ENCODE measurements at regions not wholly inside any gene's neighbourhood (a gene's known extent, or its start where the extent isn't known, plus 50 kb on each side); places are given as distances from the start of the nearest gene placed in this dataset.

DNA sequence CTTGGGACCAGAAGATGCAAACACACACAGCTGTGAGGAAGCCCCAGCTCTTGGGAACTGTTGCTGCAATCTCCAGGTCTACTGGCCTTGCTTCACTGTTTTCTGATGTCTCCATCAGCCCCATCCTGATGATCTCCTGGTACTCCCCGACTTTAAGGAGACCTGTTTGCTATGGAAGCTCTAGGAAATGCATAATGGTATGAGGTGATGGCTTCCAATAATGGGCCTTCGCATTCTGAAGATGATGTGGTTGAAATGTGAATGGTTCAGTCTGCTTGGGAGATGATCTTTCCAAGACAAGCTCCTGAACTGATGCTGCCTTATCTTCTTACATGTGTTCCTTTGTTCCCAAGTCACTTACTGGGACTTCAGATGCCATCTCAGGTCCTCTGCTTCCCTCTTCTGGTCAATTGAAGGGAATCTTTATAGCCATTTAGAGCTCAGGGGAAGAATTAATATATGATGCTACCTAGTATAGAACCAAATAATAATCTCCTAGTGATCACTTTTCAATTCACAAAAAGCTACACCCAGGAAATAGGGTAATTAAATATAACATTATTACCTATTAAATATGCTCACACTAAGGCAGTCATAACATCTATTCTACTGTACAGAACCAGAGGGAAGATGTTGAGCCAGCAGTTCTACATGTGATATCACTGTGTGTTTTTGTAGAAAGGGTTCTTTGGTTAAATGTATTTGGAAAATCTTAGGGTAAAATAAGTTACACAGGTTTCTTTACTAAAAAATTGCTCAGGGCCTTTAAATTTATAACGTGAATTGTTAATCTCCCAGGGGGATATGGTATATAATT is 73.9 kb upstream of the VTCN1 start:
- Histone ChIP-seq H3K27ac (no peak overlapping the region), H3K27me3 (no peaks in the 10 kb centered on the region), H3K4me3 (no peak overlapping the region), H3K9me3 (no peaks in the 10 kb centered on the region), H3K4me1 (no peaks in the 10 kb centered on the region), H3K36me3 (no peaks in the 10 kb centered on the region)
- peak; percentile 78 to 95 (median 91) for ATAC-seq
- intact Hi-C loops (cut with DNase I), result loop anchor here in 1 of 3 donors (10.0 kb wide), 1 partner anchor 220 kb away; the partner anchor contains the start of gene TTF2
- TF ChIP-seq, protein P1, sequence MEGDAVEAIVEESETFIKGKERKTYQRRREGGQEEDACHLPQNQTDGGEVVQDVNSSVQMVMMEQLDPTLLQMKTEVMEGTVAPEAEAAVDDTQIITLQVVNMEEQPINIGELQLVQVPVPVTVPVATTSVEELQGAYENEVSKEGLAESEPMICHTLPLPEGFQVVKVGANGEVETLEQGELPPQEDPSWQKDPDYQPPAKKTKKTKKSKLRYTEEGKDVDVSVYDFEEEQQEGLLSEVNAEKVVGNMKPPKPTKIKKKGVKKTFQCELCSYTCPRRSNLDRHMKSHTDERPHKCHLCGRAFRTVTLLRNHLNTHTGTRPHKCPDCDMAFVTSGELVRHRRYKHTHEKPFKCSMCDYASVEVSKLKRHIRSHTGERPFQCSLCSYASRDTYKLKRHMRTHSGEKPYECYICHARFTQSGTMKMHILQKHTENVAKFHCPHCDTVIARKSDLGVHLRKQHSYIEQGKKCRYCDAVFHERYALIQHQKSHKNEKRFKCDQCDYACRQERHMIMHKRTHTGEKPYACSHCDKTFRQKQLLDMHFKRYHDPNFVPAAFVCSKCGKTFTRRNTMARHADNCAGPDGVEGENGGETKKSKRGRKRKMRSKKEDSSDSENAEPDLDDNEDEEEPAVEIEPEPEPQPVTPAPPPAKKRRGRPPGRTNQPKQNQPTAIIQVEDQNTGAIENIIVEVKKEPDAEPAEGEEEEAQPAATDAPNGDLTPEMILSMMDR (IDR thresholded peaks at IDR 0.05), result peak in 3 of 4 donors; percentile 40 to 41 (median 41)
- no peak for FAIRE-seq
- DNase-seq, result no peak
- 75 to 81% methylated on average over 3 of the region's 3 CpGs for WGBS, 2 donors

DNA sequence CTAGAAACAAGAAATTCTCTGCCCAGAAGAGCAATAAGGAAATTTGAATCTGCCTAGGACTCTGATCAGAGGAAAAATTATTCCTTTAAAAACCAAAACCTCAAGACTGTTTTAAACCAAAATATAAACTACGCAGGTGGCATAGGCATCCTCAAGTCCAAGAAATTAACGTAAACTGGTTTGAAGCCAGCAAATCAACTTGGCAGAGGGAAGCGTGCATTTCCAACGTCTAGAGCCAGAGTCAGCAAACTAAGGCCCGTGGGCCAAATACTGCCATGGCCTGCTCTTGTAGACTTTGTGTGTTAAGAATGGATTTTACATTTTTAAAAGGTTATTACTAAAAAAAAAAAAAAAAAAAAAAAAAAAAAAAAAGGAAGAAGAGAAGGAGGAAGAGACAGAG is 67.8 kb upstream of the VTCN1 start:
- TF ChIP-seq, protein P1 (IDR thresholded peaks at IDR 0.05), result no peak
- DNase-seq, result no peak
- Histone ChIP-seq H3K9me3 (no peaks in the 10 kb centered on the region), H3K4me3 (no peak overlapping the region), H3K27ac (no peak overlapping the region), H3K36me3 (no peaks in the 10 kb centered on the region), H3K4me1 (no peaks in the 10 kb centered on the region), H3K27me3 (no peaks in the 10 kb centered on the region)
- 66 to 73% methylated on average over 5 of the region's 5 CpGs for WGBS, 2 donors
- no peak for ATAC-seq
- intact Hi-C loops (cut with DNase I), result loop anchor here in 1 of 3 donors (5.0 kb wide), 1 partner anchor 211 kb away; no protein-coding TSS in a partner anchor
- FAIRE-seq, result no peak

DNA sequence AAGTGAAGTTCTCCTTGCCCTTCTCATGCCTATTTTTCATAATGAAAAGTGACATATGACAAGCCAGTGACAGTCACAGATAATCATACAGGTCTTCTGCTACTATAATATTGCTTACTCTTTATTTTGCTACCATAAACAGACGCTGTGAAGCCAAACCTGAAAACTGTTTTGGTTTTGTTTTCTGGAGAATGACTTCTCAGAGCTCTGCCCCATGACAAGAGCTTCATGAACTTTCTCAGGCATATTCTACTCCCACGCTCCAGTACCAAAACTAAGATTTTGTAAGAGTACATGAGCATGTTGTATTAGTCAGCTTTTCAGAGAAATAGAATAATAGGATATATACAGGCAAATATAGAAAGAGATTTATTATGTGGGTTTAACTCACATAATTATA is 64.3 kb upstream of the VTCN1 start:
- Histone ChIP-seq H3K4me1 (peaks cover 0 to 4% (median 4%) of the 10 kb centered on the region in 3 donors), H3K9me3 (no peaks in the 10 kb centered on the region), H3K27me3 (no peaks in the 10 kb centered on the region), H3K27ac (no peak overlapping the region), H3K4me3 (no peak overlapping the region), H3K36me3 (no peaks in the 10 kb centered on the region)
- intact Hi-C loops (cut with DNase I), result loop anchor here in 1 of 3 donors (5.0 kb wide), 1 partner anchor 208 kb away; no protein-coding TSS in a partner anchor
- 63 to 66% methylated on average over 2 of the region's 2 CpGs for WGBS, 2 donors
- TF ChIP-seq, protein P1 (IDR thresholded peaks at IDR 0.05), result no peak
- ATAC-seq, result no peak
- no peak for DNase-seq
- no peak for FAIRE-seq

DNA sequence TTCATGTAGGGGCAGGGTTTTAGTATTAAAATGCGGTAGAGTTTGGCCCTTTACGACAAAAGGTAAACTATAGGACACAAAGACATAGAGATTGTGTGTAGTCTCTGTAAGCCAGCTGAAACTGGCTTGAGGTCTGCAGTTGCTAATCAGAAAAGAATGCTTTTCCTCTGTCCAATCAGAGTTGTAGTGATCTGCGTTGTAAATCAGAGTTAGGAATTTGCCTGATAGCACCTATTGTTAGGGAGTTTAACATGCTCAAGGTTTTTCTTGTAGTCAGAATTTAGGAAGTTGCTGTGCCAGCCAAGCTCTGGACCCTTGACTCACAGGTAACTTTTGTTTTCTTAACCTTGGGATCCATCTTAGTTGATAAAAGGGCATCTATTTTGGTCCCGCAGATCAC is 61.2 kb upstream of the VTCN1 start:
- FAIRE-seq (no peak), DNase-seq (no peak), ATAC-seq (peak in 3 of 4 donors; percentile 46 to 73 (median 73))
- intact Hi-C loops (cut with DNase I), result no loop called here
- Histone ChIP-seq H3K9me3 (no peaks in the 10 kb centered on the region), H3K36me3 (no peaks in the 10 kb centered on the region), H3K27me3 (no peaks in the 10 kb centered on the region), H3K4me3 (no peak overlapping the region), H3K4me1 (peaks cover 0 to 4% (median 4%) of the 10 kb centered on the region in 3 donors), H3K27ac (peak overlapping the region in 2 of 4 donors; percentile 47 to 54)
- WGBS, 2 donors, result 59% methylated on average over 4 of the region's 4 CpGs
- TF ChIP-seq, protein P1 (IDR thresholded peaks at IDR 0.05), result no peak

DNA sequence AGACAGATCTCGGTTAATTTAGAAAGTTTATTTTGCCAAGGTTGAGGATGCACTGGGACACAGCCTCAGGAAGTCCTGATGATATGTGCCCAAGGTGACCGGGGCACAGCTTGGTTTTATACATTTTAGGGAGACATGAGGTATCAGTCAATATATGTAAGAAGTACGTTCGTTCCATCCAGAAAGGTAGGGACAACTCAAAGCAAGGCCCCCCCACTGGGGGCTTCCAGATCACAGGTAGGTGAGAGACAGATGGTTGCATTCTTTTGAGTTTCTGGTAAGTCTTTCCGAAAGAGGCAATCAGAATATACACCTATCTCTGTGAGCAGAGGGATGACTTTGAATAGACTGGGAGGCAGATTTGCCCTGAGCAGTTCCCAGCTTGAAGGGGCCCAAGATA is 60.4 kb upstream of the VTCN1 start:
- Histone ChIP-seq H3K4me3 (no peak overlapping the region), H3K9me3 (no peaks in the 10 kb centered on the region), H3K27me3 (no peaks in the 10 kb centered on the region), H3K27ac (peak overlapping the region in 3 of 4 donors; percentile 8 to 54 (median 47)), H3K4me1 (peaks cover 0 to 4% (median 4%) of the 10 kb centered on the region in 3 donors), H3K36me3 (no peaks in the 10 kb centered on the region)
- FAIRE-seq (no peak), DNase-seq (no peak), ATAC-seq (no peak)
- intact Hi-C loops (cut with DNase I), result no loop called here
- 84 to 88% methylated on average over 5 of the region's 5 CpGs for WGBS, 2 donors
- TF ChIP-seq, protein P1 (IDR thresholded peaks at IDR 0.05), result no peak

Measured in pancreas (tissue), 10 donors.